ENCODE measurements at regions not wholly inside any gene's neighbourhood (a gene's known extent, or its start where the extent isn't known, plus 50 kb on each side); places are given as distances from the start of the nearest gene placed in this dataset.

DNA sequence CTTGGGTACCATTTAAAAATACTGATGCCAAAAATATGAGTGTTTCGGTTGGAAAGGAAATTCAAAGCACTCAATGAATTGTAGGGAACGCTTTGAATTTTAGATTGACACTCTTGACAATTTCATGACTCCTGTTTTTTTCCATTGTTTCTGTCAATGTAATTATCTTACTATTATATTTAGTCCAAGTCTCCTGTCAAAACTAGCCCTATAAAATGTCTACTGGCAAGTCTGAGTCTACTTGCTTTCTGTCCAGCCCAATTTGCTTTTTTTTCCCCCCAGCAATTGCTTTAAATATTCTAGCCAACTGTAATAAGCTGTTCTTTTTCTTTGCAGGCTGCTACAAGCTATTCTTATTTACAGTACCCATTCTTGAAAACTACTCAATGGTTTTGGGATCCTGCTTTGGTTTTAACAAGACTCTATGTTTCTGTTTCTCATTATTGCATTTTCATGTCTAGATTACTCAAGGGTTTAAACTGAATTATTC lies 1103.9 kb upstream of the GJE1 start:
- H3K36me3 ChIP-seq (ENCODE audit: control insufficient read depth, insufficient read depth, low read length): no peaks in the 10 kb centered on the region
- H2BK5ac ChIP-seq (ENCODE audit: low read length): no peak overlapping the region
- H3K56ac ChIP-seq (ENCODE audit: low read length): no peak overlapping the region
- no peak overlapping the region for H3K4me2 ChIP-seq (ENCODE audit: low read length)
- no peak overlapping the region for H3K27ac ChIP-seq (ENCODE audit: low read depth, low read length)
- no peak overlapping the region for H4K5ac ChIP-seq (ENCODE audit: low read length)
- no peaks in the 10 kb centered on the region for H3K27me3 ChIP-seq (ENCODE audit: insufficient read depth, low read length, poor library complexity)
- H2BK120ac ChIP-seq (ENCODE audit: low read depth, low read length): no peak overlapping the region
- H2BK15ac ChIP-seq (replicated peaks; ENCODE audit: low read depth): no peak overlapping the region
- H3K23ac ChIP-seq (ENCODE audit: low read length): no peak overlapping the region
- no CpG with 5 or more reads among the region's 2 CpGs for WGBS (ENCODE audit: extremely low coverage, insufficient coverage, low lambda C conversion rate)
- no peak overlapping the region for H4K8ac ChIP-seq (ENCODE audit: low read depth, low read length)
- no peaks in the 10 kb centered on the region for H3K4me1 ChIP-seq (ENCODE audit: control insufficient read depth, low read depth, low read length)
- no peak overlapping the region for H2AK5ac ChIP-seq (ENCODE audit: low read length)
- no peak overlapping the region for H3K9ac ChIP-seq (ENCODE audit: low read length)
- H3K79me1 ChIP-seq (ENCODE audit: low read length): no peaks in the 10 kb centered on the region
- no peak overlapping the region for H3K4me3 ChIP-seq (ENCODE audit: low read length)
- no peak overlapping the region for H3K4ac ChIP-seq (ENCODE audit: low read depth, low read length)
- DNase-seq: no peak
- H3K79me2 ChIP-seq (ENCODE audit: control insufficient read depth, insufficient read depth, low read length): no peaks in the 10 kb centered on the region
- H3K18ac ChIP-seq (ENCODE audit: low read length): no peak overlapping the region

DNA sequence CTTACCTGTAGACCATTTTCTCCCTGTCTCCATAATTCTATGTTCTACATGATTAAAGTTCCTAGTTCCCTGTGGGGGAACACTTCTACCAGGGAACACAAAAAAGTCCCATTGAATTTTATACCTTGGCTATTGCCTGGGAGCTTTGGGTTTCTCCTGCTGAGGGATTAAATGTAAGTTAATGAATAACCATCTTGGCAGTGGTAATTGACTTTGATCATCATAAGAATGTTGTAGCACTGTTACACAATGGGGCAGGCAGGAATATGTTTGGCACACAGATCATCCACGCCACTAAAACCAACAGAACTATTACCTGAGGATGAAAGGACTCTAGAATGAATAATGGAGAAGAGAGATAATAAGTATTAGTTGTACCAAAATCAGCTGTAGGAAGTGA lies 1106.2 kb upstream of the GJE1 start:
- H3K27me3 ChIP-seq (ENCODE audit: insufficient read depth, low read length, poor library complexity): no peaks in the 10 kb centered on the region
- no peaks in the 10 kb centered on the region for H3K36me3 ChIP-seq (ENCODE audit: control insufficient read depth, insufficient read depth, low read length)
- no peaks in the 10 kb centered on the region for H3K79me1 ChIP-seq (ENCODE audit: low read length)
- H3K4ac ChIP-seq (ENCODE audit: low read depth, low read length): no peak overlapping the region
- no peak overlapping the region for H4K5ac ChIP-seq (ENCODE audit: low read length)
- no CpG with 5 or more reads among the region's 1 CpG for WGBS (ENCODE audit: extremely low coverage, insufficient coverage, low lambda C conversion rate)
- H3K23ac ChIP-seq (ENCODE audit: low read length): no peak overlapping the region
- no peak overlapping the region for H3K9ac ChIP-seq (ENCODE audit: low read length)
- no peak overlapping the region for H2BK5ac ChIP-seq (ENCODE audit: low read length)
- no peak overlapping the region for H3K56ac ChIP-seq (ENCODE audit: low read length)
- no peak overlapping the region for H3K4me3 ChIP-seq (ENCODE audit: low read length)
- no peak overlapping the region for H2BK15ac ChIP-seq (replicated peaks; ENCODE audit: low read depth)
- H4K8ac ChIP-seq (ENCODE audit: low read depth, low read length): no peak overlapping the region
- no peak overlapping the region for H3K4me2 ChIP-seq (ENCODE audit: low read length)
- no peak overlapping the region for H2BK120ac ChIP-seq (ENCODE audit: low read depth, low read length)
- no peaks in the 10 kb centered on the region for H3K79me2 ChIP-seq (ENCODE audit: control insufficient read depth, insufficient read depth, low read length)
- no peaks in the 10 kb centered on the region for H3K4me1 ChIP-seq (ENCODE audit: control insufficient read depth, low read depth, low read length)
- H3K27ac ChIP-seq (ENCODE audit: low read depth, low read length): no peak overlapping the region
- H2AK5ac ChIP-seq (ENCODE audit: low read length): no peak overlapping the region
- H3K18ac ChIP-seq (ENCODE audit: low read length): no peak overlapping the region
- DNase-seq: no peak

DNA sequence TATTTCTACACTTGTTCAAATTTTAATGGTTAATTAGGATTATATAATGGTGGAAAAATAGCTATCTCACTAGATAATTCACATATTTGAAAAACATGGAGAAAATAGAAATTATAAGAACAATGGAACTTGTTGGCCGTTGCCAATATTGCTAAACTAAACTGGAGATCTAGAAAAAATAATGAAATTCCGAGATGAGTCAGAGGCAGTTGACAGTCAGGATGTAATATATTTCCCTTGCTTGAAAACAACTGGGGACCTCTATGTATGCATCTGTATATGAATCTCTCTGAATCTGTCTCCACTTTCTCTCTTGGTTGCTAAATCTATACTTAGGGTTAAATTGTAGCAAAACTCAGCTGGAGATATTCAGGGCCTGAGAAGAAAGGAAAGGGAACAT lies 1108.2 kb upstream of the GJE1 start:
- Histone ChIP-seq H2BK5ac (ENCODE audit: low read length) (no peak overlapping the region), H4K5ac (ENCODE audit: low read length) (no peak overlapping the region), H2BK120ac (ENCODE audit: low read depth, low read length) (no peak overlapping the region), H3K9ac (ENCODE audit: low read length) (no peak overlapping the region), H3K18ac (ENCODE audit: low read length) (no peak overlapping the region), H2AK5ac (ENCODE audit: low read length) (no peak overlapping the region), H3K4ac (ENCODE audit: low read depth, low read length) (no peak overlapping the region), H3K79me2 (ENCODE audit: control insufficient read depth, insufficient read depth, low read length) (no peaks in the 10 kb centered on the region), H3K4me1 (ENCODE audit: control insufficient read depth, low read depth, low read length) (no peaks in the 10 kb centered on the region), H4K8ac (ENCODE audit: low read depth, low read length) (no peak overlapping the region), H3K56ac (ENCODE audit: low read length) (no peak overlapping the region), H3K36me3 (ENCODE audit: control insufficient read depth, insufficient read depth, low read length) (no peaks in the 10 kb centered on the region), H3K4me3 (ENCODE audit: low read length) (no peak overlapping the region), H3K27me3 (ENCODE audit: insufficient read depth, low read length, poor library complexity) (no peaks in the 10 kb centered on the region), H3K4me2 (ENCODE audit: low read length) (no peak overlapping the region), H3K27ac (ENCODE audit: low read depth, low read length) (no peak overlapping the region), H3K79me1 (ENCODE audit: low read length) (no peaks in the 10 kb centered on the region), H2BK15ac (replicated peaks; ENCODE audit: low read depth) (no peak overlapping the region), H3K23ac (ENCODE audit: low read length) (no peak overlapping the region)
- no CpG with 5 or more reads among the region's 2 CpGs for WGBS (ENCODE audit: extremely low coverage, insufficient coverage, low lambda C conversion rate)
- DNase-seq: no peak

DNA sequence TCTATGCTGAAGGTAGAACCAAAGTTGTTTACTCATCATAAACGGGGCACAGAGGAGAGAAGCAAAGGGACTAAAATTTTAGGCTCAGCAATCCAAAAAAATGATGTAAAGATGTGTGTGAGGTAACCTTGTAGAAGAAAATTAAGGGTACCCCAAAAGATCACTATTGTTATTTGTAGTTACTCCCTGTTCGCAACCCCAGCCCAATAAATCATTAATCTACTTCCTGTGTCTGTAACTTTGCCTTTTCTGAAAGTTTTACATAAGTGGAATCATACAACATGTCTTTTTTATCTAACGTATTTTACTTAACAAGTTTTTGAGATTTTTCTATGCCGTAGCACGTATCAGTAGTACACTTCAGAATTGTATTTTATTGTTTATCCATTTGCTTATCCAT lies 1114.8 kb upstream of the GJE1 start:
- no peak overlapping the region for H3K23ac ChIP-seq (ENCODE audit: low read length)
- H3K36me3 ChIP-seq (ENCODE audit: control insufficient read depth, insufficient read depth, low read length): no peaks in the 10 kb centered on the region
- no peaks in the 10 kb centered on the region for H3K79me2 ChIP-seq (ENCODE audit: control insufficient read depth, insufficient read depth, low read length)
- no CpG with 5 or more reads among the region's 5 CpGs for WGBS (ENCODE audit: extremely low coverage, insufficient coverage, low lambda C conversion rate)
- H3K4ac ChIP-seq (ENCODE audit: low read depth, low read length): no peak overlapping the region
- no peak overlapping the region for H3K27ac ChIP-seq (ENCODE audit: low read depth, low read length)
- H4K5ac ChIP-seq (ENCODE audit: low read length): no peak overlapping the region
- H2AK5ac ChIP-seq (ENCODE audit: low read length): no peak overlapping the region
- no peak overlapping the region for H2BK15ac ChIP-seq (replicated peaks; ENCODE audit: low read depth)
- H3K18ac ChIP-seq (ENCODE audit: low read length): no peak overlapping the region
- H3K4me1 ChIP-seq (ENCODE audit: control insufficient read depth, low read depth, low read length): no peaks in the 10 kb centered on the region
- H3K56ac ChIP-seq (ENCODE audit: low read length): no peak overlapping the region
- H2BK120ac ChIP-seq (ENCODE audit: low read depth, low read length): no peak overlapping the region
- H3K9ac ChIP-seq (ENCODE audit: low read length): no peak overlapping the region
- no peak overlapping the region for H2BK5ac ChIP-seq (ENCODE audit: low read length)
- no peak overlapping the region for H3K4me2 ChIP-seq (ENCODE audit: low read length)
- no peaks in the 10 kb centered on the region for H3K79me1 ChIP-seq (ENCODE audit: low read length)
- no peaks in the 10 kb centered on the region for H3K27me3 ChIP-seq (ENCODE audit: insufficient read depth, low read length, poor library complexity)
- H4K8ac ChIP-seq (ENCODE audit: low read depth, low read length): no peak overlapping the region
- no peak overlapping the region for H3K4me3 ChIP-seq (ENCODE audit: low read length)
- DNase-seq: no peak

DNA sequence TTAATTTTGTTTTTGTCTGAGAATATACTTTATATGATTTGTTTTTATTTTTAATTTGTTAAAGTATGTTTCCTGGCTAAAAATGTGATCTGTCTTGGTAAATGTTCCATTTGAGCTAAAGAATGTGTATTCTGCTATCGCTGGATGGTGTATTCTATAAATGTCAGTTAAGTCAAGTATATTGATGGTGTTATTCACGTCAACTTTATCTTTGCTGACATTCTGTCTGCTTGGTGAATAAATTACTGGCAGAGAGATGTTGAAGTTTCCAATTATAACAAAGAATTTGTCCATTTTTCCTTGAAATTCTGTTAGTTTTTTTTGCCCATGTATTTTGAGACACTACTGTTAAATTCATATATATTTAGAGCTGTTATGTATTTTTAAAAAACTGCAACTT lies 1131.8 kb upstream of the GJE1 start:
- H4K5ac ChIP-seq (ENCODE audit: low read length): no peak overlapping the region
- H3K4ac ChIP-seq (ENCODE audit: low read depth, low read length): no peak overlapping the region
- H2BK120ac ChIP-seq (ENCODE audit: low read depth, low read length): no peak overlapping the region
- H3K4me2 ChIP-seq (ENCODE audit: low read length): no peak overlapping the region
- no CpG with 5 or more reads among the region's 2 CpGs for WGBS (ENCODE audit: extremely low coverage, insufficient coverage, low lambda C conversion rate)
- no peak overlapping the region for H3K56ac ChIP-seq (ENCODE audit: low read length)
- H3K18ac ChIP-seq (ENCODE audit: low read length): no peak overlapping the region
- H3K27me3 ChIP-seq (ENCODE audit: insufficient read depth, low read length, poor library complexity): no peaks in the 10 kb centered on the region
- no peak overlapping the region for H2BK5ac ChIP-seq (ENCODE audit: low read length)
- no peak overlapping the region for H2AK5ac ChIP-seq (ENCODE audit: low read length)
- no peaks in the 10 kb centered on the region for H3K4me1 ChIP-seq (ENCODE audit: control insufficient read depth, low read depth, low read length)
- no peak overlapping the region for H3K4me3 ChIP-seq (ENCODE audit: low read length)
- no peak overlapping the region for H2BK15ac ChIP-seq (replicated peaks; ENCODE audit: low read depth)
- H3K79me2 ChIP-seq (ENCODE audit: control insufficient read depth, insufficient read depth, low read length): no peaks in the 10 kb centered on the region
- no peaks in the 10 kb centered on the region for H3K79me1 ChIP-seq (ENCODE audit: low read length)
- no peak overlapping the region for H3K27ac ChIP-seq (ENCODE audit: low read depth, low read length)
- H4K8ac ChIP-seq (ENCODE audit: low read depth, low read length): no peak overlapping the region
- no peak for DNase-seq
- no peak overlapping the region for H3K9ac ChIP-seq (ENCODE audit: low read length)
- H3K23ac ChIP-seq (ENCODE audit: low read length): no peak overlapping the region
- no peaks in the 10 kb centered on the region for H3K36me3 ChIP-seq (ENCODE audit: control insufficient read depth, insufficient read depth, low read length)

DNA sequence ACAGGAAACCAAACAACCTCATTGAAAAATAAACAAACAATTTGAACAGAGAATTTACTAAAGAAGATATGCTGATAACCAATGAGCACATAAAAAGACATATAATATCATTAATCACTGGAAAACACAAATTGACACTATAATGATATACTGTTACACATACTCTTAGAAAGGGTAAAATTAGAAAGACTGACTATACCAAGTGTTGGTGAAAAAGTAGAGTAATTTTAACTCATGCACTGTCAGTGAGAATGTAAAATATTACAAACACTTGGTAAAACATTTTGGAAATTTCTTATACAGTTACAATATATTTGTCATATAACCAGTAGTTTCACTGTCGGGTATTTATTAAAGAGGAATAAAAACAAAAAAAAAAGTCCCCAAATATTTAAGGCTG lies 1139.2 kb upstream of the GJE1 start:
- Histone ChIP-seq H3K4ac (ENCODE audit: low read depth, low read length) (no peak overlapping the region), H3K56ac (ENCODE audit: low read length) (no peak overlapping the region), H2BK5ac (ENCODE audit: low read length) (no peak overlapping the region), H4K8ac (ENCODE audit: low read depth, low read length) (no peak overlapping the region), H3K4me2 (ENCODE audit: low read length) (no peak overlapping the region), H3K79me1 (ENCODE audit: low read length) (no peaks in the 10 kb centered on the region), H3K4me3 (ENCODE audit: low read length) (no peak overlapping the region), H2BK120ac (ENCODE audit: low read depth, low read length) (no peak overlapping the region), H3K79me2 (ENCODE audit: control insufficient read depth, insufficient read depth, low read length) (no peaks in the 10 kb centered on the region), H3K9ac (ENCODE audit: low read length) (no peak overlapping the region), H4K5ac (ENCODE audit: low read length) (no peak overlapping the region), H2BK15ac (replicated peaks; ENCODE audit: low read depth) (no peak overlapping the region), H3K27ac (ENCODE audit: low read depth, low read length) (no peak overlapping the region), H3K18ac (ENCODE audit: low read length) (no peak overlapping the region), H3K36me3 (ENCODE audit: control insufficient read depth, insufficient read depth, low read length) (no peaks in the 10 kb centered on the region), H3K27me3 (ENCODE audit: insufficient read depth, low read length, poor library complexity) (peaks cover 2% of the 10 kb centered on the region), H2AK5ac (ENCODE audit: low read length) (no peak overlapping the region), H3K4me1 (ENCODE audit: control insufficient read depth, low read depth, low read length) (no peaks in the 10 kb centered on the region), H3K23ac (ENCODE audit: low read length) (no peak overlapping the region)
- DNase-seq: no peak
- no CpG with 5 or more reads among the region's 1 CpG for WGBS (ENCODE audit: extremely low coverage, insufficient coverage, low lambda C conversion rate)

Measured in mesendoderm (in vitro differentiated cells).